ENCODE measurements at regions not wholly inside any gene's neighbourhood (a gene's known extent, or its start where the extent isn't known, plus 50 kb on each side); places are given as distances from the start of the nearest gene placed in this dataset.

DNA sequence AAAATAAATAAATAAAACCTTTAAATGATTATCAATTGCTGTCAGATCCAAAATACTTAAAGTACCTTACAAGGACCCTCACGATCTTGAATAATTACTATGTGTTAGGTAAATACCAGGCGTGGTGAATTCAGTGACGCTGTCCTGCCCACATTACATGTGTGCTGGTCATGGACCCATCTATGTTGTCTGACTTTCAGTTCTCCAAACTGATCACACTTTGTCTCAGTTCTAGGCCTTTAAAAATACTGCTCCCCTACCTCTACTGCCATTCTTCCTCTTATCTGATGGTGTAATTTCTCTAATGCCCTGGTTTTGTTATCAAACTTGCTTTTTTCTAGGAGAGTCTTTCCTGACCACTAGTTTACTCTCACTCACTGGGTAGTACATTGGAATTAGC lies 520.7 kb downstream of the TRHDE start:
- ChIA-PET POLR2A (ENCODE audit: partially characterized antibody) (no interaction called here), CTCF (ENCODE audit: partially characterized antibody) (no interaction called here)
- Histone ChIP-seq H3K4me3 (ENCODE audit: extremely low read depth in 1 of 4, insufficient read depth in 2 of 4, low read depth in 3 of 4, low read length in 4 of 4) (no peak overlapping the region), H3K36me3 (ENCODE audit: control insufficient read depth in 2 of 4, insufficient read depth in 4 of 4, low read length in 3 of 4) (no peaks in the 10 kb centered on the region; a peak in 1 of 8 replicates), H3K4me1 (replicated peaks in 1 of 4; ENCODE audit: control insufficient read depth in 3 of 4, insufficient read depth in 4 of 4, low read length in 3 of 4) (no peaks in the 10 kb centered on the region), H4K20me1 (replicated peaks in 1 of 2; ENCODE audit: control insufficient read depth in 1 of 2, insufficient read depth in 2 of 2, low read length in 2 of 2) (no peaks in the 10 kb centered on the region), H3K18ac (ENCODE audit: extremely low read depth, low read length) (no peak overlapping the region), H3K56ac (replicated peaks; ENCODE audit: insufficient read length, low read depth, low read length) (no peak overlapping the region), H3K9me3 (ENCODE audit: insufficient read depth in 2 of 2, low read depth in 1 of 2, low read length in 1 of 2) (peaks cover 3% of the 10 kb centered on the region in 2 experiments; a peak in 1 of 4 replicates), H3K4me2 (ENCODE audit: insufficient read depth in 1 of 2, low read depth in 2 of 2, low read length in 2 of 2) (no peak overlapping the region), H2BK20ac (ENCODE audit: low read length) (no peak overlapping the region), H4K5ac (ENCODE audit: insufficient read length, low read depth, low read length) (no peak overlapping the region), H2AK5ac (ENCODE audit: low read depth, low read length) (no peak overlapping the region), H3K79me2 (ENCODE audit: control insufficient read depth in 1 of 2, insufficient read depth in 2 of 2, low read length in 2 of 2) (no peaks in the 10 kb centered on the region), H4K8ac (ENCODE audit: extremely low read depth, insufficient read depth, low read length) (no peak overlapping the region), H3K4ac (replicated peaks; ENCODE audit: insufficient read length, low read depth, low read length) (no peak overlapping the region), H3K23ac (ENCODE audit: insufficient read length) (no peak overlapping the region), H3K79me1 (ENCODE audit: low read depth, low read length) (no peaks in the 10 kb centered on the region), H2AFZ (ENCODE audit: low read length) (no peak overlapping the region), H3K14ac (ENCODE audit: insufficient read length) (no peak overlapping the region), H3K27ac (ENCODE audit: low read depth, low read length) (no peak overlapping the region), H2BK15ac (ENCODE audit: low read length) (no peak overlapping the region), H4K91ac (replicated peaks; ENCODE audit: insufficient read length, low read length) (no peak overlapping the region), H2BK5ac (ENCODE audit: low read depth, low read length) (no peak overlapping the region), H2BK12ac (ENCODE audit: low read depth, low read length) (no peak overlapping the region), H3K9ac (replicated peaks in 1 of 4; ENCODE audit: extremely low read depth in 1 of 4, low read depth in 3 of 4, low read length in 3 of 4) (no peak overlapping the region), H3K23me2 (ENCODE audit: low read depth, low read length) (no peaks in the 10 kb centered on the region), H2BK120ac (replicated peaks; ENCODE audit: low read depth, low read length) (no peak overlapping the region), H3K27me3 (replicated peaks in 1 of 4; ENCODE audit: control insufficient read depth in 3 of 4, extremely low read depth in 1 of 4, insufficient read depth in 3 of 4, low read length in 3 of 4) (no peaks in the 10 kb centered on the region)
- DNase-seq (ENCODE audit: low read depth in 1 of 2, low spot score in 2 of 2) (no peak), FAIRE-seq (no peak)
- TF ChIP-seq CHD1 (IDR thresholded peaks at IDR 0.05; ENCODE audit: low read depth, low read length) = no peak
- TF ChIP-seq CBX8 (IDR thresholded peaks at IDR 0.05; ENCODE audit: borderline replicate concordance, low read depth, low read length) = no peak
- no peak for TF ChIP-seq SAP30 (IDR thresholded peaks at IDR 0.05; ENCODE audit: insufficient read depth, insufficient replicate concordance, low read length)
- no peak for TF ChIP-seq KDM4A (IDR thresholded peaks at IDR 0.05; ENCODE audit: low read depth, low read length, severe bottlenecking)
- no peak for TF ChIP-seq JUND (IDR thresholded peaks at IDR 0.05; ENCODE audit: low read length)
- TF ChIP-seq BRCA1 (IDR thresholded peaks at IDR 0.05; ENCODE audit: low read depth, low read length) = no peak
- no peak for TF ChIP-seq BACH1 (IDR thresholded peaks at IDR 0.05; ENCODE audit: low read length)
- TF ChIP-seq KDM5A (IDR thresholded peaks at IDR 0.05; ENCODE audit: low read length) = no peak
- TF ChIP-seq HDAC6 (IDR thresholded peaks at IDR 0.05; ENCODE audit: low read depth, low read length) = no peak
- no peak for TF ChIP-seq GTF2F1 (IDR thresholded peaks at IDR 0.05; ENCODE audit: borderline replicate concordance, low read depth, low read length)
- TF ChIP-seq NANOG (IDR thresholded peaks at IDR 0.05; ENCODE audit: insufficient read depth, low read depth, low read length, poor library complexity, severe bottlenecking) = no peak
- no peak for TF ChIP-seq RFX5 (IDR thresholded peaks at IDR 0.05; ENCODE audit: borderline replicate concordance, low read depth, low read length)
- no peak for TF ChIP-seq SP2 (IDR thresholded peaks at IDR 0.05; ENCODE audit: low read length)
- TF ChIP-seq TBP (IDR thresholded peaks at IDR 0.05; ENCODE audit: low read depth, low read length) = no peak
- WGBS, 2 experiments (ENCODE audit: extremely low coverage in 1 of 2, insufficient coverage in 1 of 2, insufficient read length in 1 of 2, insufficient replicate concordance in 2 of 2, low coverage in 1 of 2, low lambda C conversion rate in 2 of 2, missing lambda C conversion rate in 1 of 2) = 92% methylated on average over 3 of the region's 3 CpGs; no CpG with 5 or more reads in 1 of the 2 experiments

Data from H1 (cell line).